H1 (cell line): ENCODE measurements at regions not wholly inside any gene's neighbourhood (a gene's known extent, or its start where the extent isn't known, plus 50 kb on each side); places are given as distances from the start of the nearest gene placed in this dataset.

Experiments
- CTCF ChIA-PET: fragments of 300-600 bp; sonication (Branson Sonifier 250); formaldehyde crosslinking; loops from one replicate; lab custom pipeline; 2021; ENCODE audit not compliant: partially characterized antibody; lab: Charles Lee
- POLR2A ChIA-PET: fragments of 300-600 bp; sonication (Branson Sonifier 250); formaldehyde crosslinking; loops from one replicate; lab custom pipeline; 2021; ENCODE audit warnings: inconsistent platforms; ENCODE audit not compliant: partially characterized antibody; lab: Charles Lee
- DNase-seq, 2 experiments: peaks; one replicate each; pipeline versions ENCODE4 v3.0.0 to v3.0.0-alpha.2; 2010 to 2022; ENCODE audit warnings: low spot score in 2 of 2, low read depth in 1 of 2, mixed read lengths in 1 of 2
- FAIRE-seq: peaks from 2 replicates; lab custom pipeline; 2011; peaks lifted over from hg19 to GRCh38; lab: Jason Lieb, UNC
- H2AFZ ChIP-seq: 2 replicates; pipeline ENCODE4 v1.8.1; 2012; ENCODE audit warnings: low read length, inconsistent platforms
- H2AK5ac ChIP-seq: 2 replicates; pipeline ENCODE4 v1.6.1; 2013; ENCODE audit warnings: low read depth, low read length
- H2BK120ac ChIP-seq: replicated peaks from 2 replicates; pipeline ENCODE3; 2013; ENCODE audit warnings: low read depth, low read length, inconsistent platforms
- H2BK12ac ChIP-seq: 2 replicates; pipeline ENCODE4 v1.6.1; 2013; ENCODE audit warnings: low read depth, low read length
- H2BK15ac ChIP-seq: 2 replicates; pipeline ENCODE4 v1.6.1; 2013; ENCODE audit warnings: low read length
- H2BK20ac ChIP-seq: 2 replicates; pipeline ENCODE4 v1.6.1; 2013; ENCODE audit warnings: low read length
- H2BK5ac ChIP-seq: 2 replicates; pipeline ENCODE4 v1.6.1; 2013; ENCODE audit warnings: low read depth, low read length
- H3K14ac ChIP-seq: 2 replicates; pipeline ENCODE4 v1.6.1; 2013; ENCODE audit warnings: inconsistent platforms; ENCODE audit not compliant: insufficient read length
- H3K18ac ChIP-seq: 2 replicates; pipeline ENCODE4 v1.6.1; 2013; ENCODE audit warnings: low read length; ENCODE audit errors: extremely low read depth
- H3K23ac ChIP-seq: 2 replicates; pipeline ENCODE4 v1.6.1; 2013; ENCODE audit warnings: inconsistent platforms; ENCODE audit not compliant: insufficient read length
- H3K23me2 ChIP-seq: 2 replicates; pipeline ENCODE4 v1.6.1; 2013; ENCODE audit warnings: low read depth, low read length
- H3K27ac ChIP-seq: 2 replicates; pipeline ENCODE4 v1.6.1; 2011; ENCODE audit warnings: low read depth, low read length, inconsistent platforms
- H3K27me3 ChIP-seq, 4 experiments: replicated peaks in 1 of 4; 1 replicate in 1 of 4; 2 replicates in 3 of 4; pipeline versions ENCODE4 v1.6.1 to v1.8.1; 2011 to 2013; ENCODE audit warnings: low read length in 3 of 4, mild to moderate bottlenecking in 3 of 4, inconsistent platforms in 2 of 4, mixed read lengths in 2 of 4, moderate library complexity in 1 of 4; ENCODE audit not compliant: control insufficient read depth in 3 of 4, insufficient read depth in 3 of 4; ENCODE audit errors: extremely low read depth in 1 of 4
- H3K36me3 ChIP-seq, 4 experiments: 2 replicates each; pipeline versions ENCODE4 v1.6.1 to v1.8.1; 2011 to 2013; ENCODE audit warnings: mild to moderate bottlenecking in 4 of 4, low read length in 3 of 4, moderate library complexity in 2 of 4, control low read depth in 1 of 4, inconsistent platforms in 1 of 4; ENCODE audit not compliant: insufficient read depth in 4 of 4, control insufficient read depth in 2 of 4
- H3K4ac ChIP-seq: replicated peaks from 2 replicates; pipeline ENCODE3; 2013; ENCODE audit warnings: low read length, low read depth, mixed read lengths, inconsistent platforms; ENCODE audit not compliant: insufficient read length
- H3K4me1 ChIP-seq, 4 experiments: replicated peaks in 1 of 4; 1 replicate in 1 of 4; 2 replicates in 3 of 4; pipeline versions ENCODE4 v1.6.1 to v1.8.1; 2011 to 2013; ENCODE audit warnings: low read length in 3 of 4, inconsistent platforms in 2 of 4, mixed read lengths in 1 of 4; ENCODE audit not compliant: insufficient read depth in 4 of 4, control insufficient read depth in 3 of 4
- H3K4me2 ChIP-seq, 2 experiments: 2 replicates each; pipeline versions ENCODE4 v1.6.1 to v1.8.1; 2011 to 2013; ENCODE audit warnings: low read depth in 2 of 2, low read length in 2 of 2, control low read depth in 1 of 2, inconsistent platforms in 1 of 2, mild to moderate bottlenecking in 1 of 2; ENCODE audit not compliant: insufficient read depth in 1 of 2
- H3K4me3 ChIP-seq, 4 experiments: fragments of 200-600, 300-600 bp in 1 of 4; sonication (generic), shearing (Covaris generic), sonication (Bioruptor Twin) in 1 of 4; 2 replicates each; pipeline versions ENCODE4 v1.5.1 to v1.8.1; 2011 to 2016; ENCODE audit warnings: low read length in 4 of 4, low read depth in 3 of 4, control low read depth in 2 of 4, inconsistent platforms in 2 of 4, mild to moderate bottlenecking in 2 of 4, mixed read lengths in 1 of 4, moderate library complexity in 1 of 4; ENCODE audit not compliant: insufficient read depth in 2 of 4; ENCODE audit errors: extremely low read depth in 1 of 4
- H3K56ac ChIP-seq: replicated peaks from 2 replicates; pipeline ENCODE3; 2013; ENCODE audit warnings: low read depth, mild to moderate bottlenecking, mixed read lengths, low read length, inconsistent platforms; ENCODE audit not compliant: insufficient read length
- H3K79me1 ChIP-seq: 2 replicates; pipeline ENCODE4 v1.6.1; 2013; ENCODE audit warnings: low read depth, low read length, control low read depth
- H3K79me2 ChIP-seq, 2 experiments: 2 replicates each; pipeline versions ENCODE4 v1.6.1 to v1.8.1; 2012 to 2013; ENCODE audit warnings: low read length in 2 of 2, mild to moderate bottlenecking in 2 of 2, inconsistent platforms in 1 of 2; ENCODE audit not compliant: insufficient read depth in 2 of 2, control insufficient read depth in 1 of 2
- H3K9ac ChIP-seq, 4 experiments: replicated peaks in 1 of 4; 1 replicate in 1 of 4; 2 replicates in 3 of 4; pipeline versions ENCODE4 v1.6.1 to v1.8.1; 2011 to 2013; ENCODE audit warnings: low read depth in 3 of 4, low read length in 3 of 4, control low read depth in 2 of 4, mild to moderate bottlenecking in 2 of 4, moderate library complexity in 2 of 4, inconsistent platforms in 1 of 4; ENCODE audit errors: extremely low read depth in 1 of 4
- H3K9me3 ChIP-seq, 2 experiments: 2 replicates each; pipeline versions ENCODE4 v1.6.1 to v1.8.1; 2012 to 2013; ENCODE audit warnings: mild to moderate bottlenecking in 2 of 2, moderate library complexity in 2 of 2, control low read depth in 1 of 2, inconsistent platforms in 1 of 2, low read depth in 1 of 2, low read length in 1 of 2, mixed read lengths in 1 of 2; ENCODE audit not compliant: insufficient read depth in 2 of 2
- H4K20me1 ChIP-seq, 2 experiments: replicated peaks in 1 of 2; 2 replicates each; pipeline versions ENCODE3 to v1.8.1; 2011 to 2013; ENCODE audit warnings: inconsistent platforms in 2 of 2, low read length in 2 of 2, mild to moderate bottlenecking in 1 of 2; ENCODE audit not compliant: insufficient read depth in 2 of 2, control insufficient read depth in 1 of 2
- H4K5ac ChIP-seq: 2 replicates; pipeline ENCODE4 v1.6.1; 2013; ENCODE audit warnings: low read length, low read depth, mixed read lengths, inconsistent platforms; ENCODE audit not compliant: insufficient read length
- H4K8ac ChIP-seq: 2 replicates; pipeline ENCODE4 v1.8.0; 2013; ENCODE audit warnings: mild to moderate bottlenecking, moderate library complexity, low read length, inconsistent platforms; ENCODE audit not compliant: insufficient read depth; ENCODE audit errors: extremely low read depth
- H4K91ac ChIP-seq: replicated peaks from 2 replicates; pipeline ENCODE3; 2013; ENCODE audit warnings: low read length, mixed read lengths, inconsistent platforms; ENCODE audit not compliant: insufficient read length
- FOSL1 ChIP-seq: IDR thresholded peaks from 2 replicates; pipeline ENCODE4 v1.6.1; 2011; ENCODE audit warnings: mild to moderate bottlenecking, low read depth, low read length, moderate library complexity; ENCODE audit not compliant: insufficient read depth
- KDM5A ChIP-seq: fragments of 200-600 bp; IDR thresholded peaks from 2 replicates; pipeline ENCODE4 v1.7.1; 2012; ENCODE audit warnings: mild to moderate bottlenecking, low read length, inconsistent platforms, mixed read lengths
- NRF1 ChIP-seq: IDR thresholded peaks from 2 replicates; pipeline ENCODE4 v1.6.1; 2011; ENCODE audit warnings: mild to moderate bottlenecking, low read depth, low read length, improper control_type of control experiment
- SAP30 ChIP-seq: fragments of 300-600 bp; sonication (generic); IDR thresholded peaks from 2 replicates; pipeline ENCODE4 v1.7.1; 2012; ENCODE audit warnings: low read length, moderate library complexity, mild to moderate bottlenecking, inconsistent platforms; ENCODE audit not compliant: insufficient read depth, insufficient replicate concordance
- SP1 ChIP-seq: IDR thresholded peaks from 2 replicates; pipeline ENCODE4 v1.6.1; 2011; ENCODE audit warnings: low read depth, low read length
- TAF1 ChIP-seq: IDR thresholded peaks from 2 replicates; pipeline ENCODE4 v1.6.1; 2011; ENCODE audit warnings: mild to moderate bottlenecking, low read depth, low read length
- YY1 ChIP-seq: IDR thresholded peaks from 2 replicates; pipeline ENCODE4 v1.6.1; 2011; ENCODE audit warnings: low read depth, mild to moderate bottlenecking, low read length
- ZNF274 ChIP-seq: IDR thresholded peaks from 2 replicates; pipeline ENCODE4 v1.7.0; 2012; ENCODE audit warnings: low read length, borderline replicate concordance; ENCODE audit errors: extremely low read depth
- WGBS, 2 experiments: shearing (Covaris generic) in 1 of 2; methylation state at CpG; one replicate each; pipeline versions ENCODE4 v1.1.6 to v1.1.7; 2013 to 2015; ENCODE audit warnings: low lambda C conversion rate in 2 of 2, mixed read lengths in 2 of 2, inconsistent platforms in 1 of 2, low coverage in 1 of 2, missing lambda C conversion rate in 1 of 2; ENCODE audit not compliant: insufficient replicate concordance in 2 of 2, insufficient coverage in 1 of 2, insufficient read length in 1 of 2; ENCODE audit errors: extremely low coverage in 1 of 2, missing lambda C conversion rate in 1 of 2; 5-methylcytosine and 5-hydroxymethylcytosine counted together

DNA sequence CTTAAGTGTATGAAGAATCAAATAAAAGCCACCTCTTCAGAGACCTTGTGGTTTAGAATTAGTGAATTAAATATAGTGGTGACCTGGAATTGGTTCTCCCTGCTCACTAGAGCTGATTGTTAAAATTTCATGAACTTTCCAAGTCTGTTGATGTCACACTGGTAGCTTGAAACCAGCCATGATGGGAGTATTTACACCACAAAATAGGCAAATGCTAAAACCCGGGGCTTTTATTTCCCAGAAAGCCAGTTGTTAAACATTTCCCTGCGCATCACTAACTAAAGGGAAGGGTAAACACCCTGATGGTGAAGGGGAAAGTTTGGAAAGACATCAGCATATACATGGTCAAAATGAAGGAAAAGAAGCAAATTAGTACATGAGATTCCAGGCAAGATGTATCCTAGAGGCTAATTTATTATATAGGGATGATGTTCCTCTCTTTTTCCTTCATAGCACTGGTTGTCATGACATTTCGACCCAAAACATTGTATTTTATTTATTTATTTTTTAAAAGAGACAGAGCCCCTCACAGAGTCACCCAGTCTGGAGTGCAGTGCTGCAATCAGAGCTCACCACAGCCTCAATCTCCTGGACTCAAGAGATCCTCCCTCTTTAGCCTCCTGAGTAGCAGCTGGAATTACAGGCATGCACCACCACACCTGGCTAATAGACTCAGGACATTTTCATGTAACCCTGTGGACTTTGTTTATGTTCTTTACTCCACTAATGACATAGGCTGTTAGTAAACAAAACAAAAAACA, 123.2 kb downstream of the RIN2 start:
- Histone ChIP-seq H3K9ac (no peak overlapping the region), H3K27me3 (no peaks in the 10 kb centered on the region), H4K20me1 (no peaks in the 10 kb centered on the region), H4K91ac (no peak overlapping the region), H3K36me3 (no peaks in the 10 kb centered on the region), H4K8ac (no peak overlapping the region), H4K5ac (no peak overlapping the region), H3K4me1 (no peaks in the 10 kb centered on the region), H3K4ac (no peak overlapping the region), H3K27ac (no peak overlapping the region), H2BK15ac (no peak overlapping the region), H3K14ac (no peak overlapping the region), H2AFZ (no peak overlapping the region), H3K56ac (no peak overlapping the region), H2BK20ac (no peak overlapping the region), H2BK12ac (no peak overlapping the region), H3K4me3 (no peak overlapping the region), H3K23ac (no peak overlapping the region), H3K23me2 (no peaks in the 10 kb centered on the region), H3K9me3 (no peaks in the 10 kb centered on the region), H2BK5ac (no peak overlapping the region), H3K18ac (no peak overlapping the region), H3K79me2 (no peaks in the 10 kb centered on the region), H3K79me1 (no peaks in the 10 kb centered on the region), H2AK5ac (no peak overlapping the region), H2BK120ac (no peak overlapping the region), H3K4me2 (no peak overlapping the region)
- POLR2A ChIA-PET, result no interaction called here
- no peak for FAIRE-seq
- 95% methylated on average over 3 of the region's 3 CpGs; no CpG with 5 or more reads in 1 of the 2 experiments for WGBS, 2 experiments
- CTCF ChIA-PET, result no interaction called here
- DNase-seq, result no peak
- TF ChIP-seq TAF1 (no peak), YY1 (no peak), ZNF274 (no peak), SAP30 (no peak), NRF1 (no peak), FOSL1 (no peak), SP1 (no peak), KDM5A (no peak)
